WTC11 (cell line): ENCODE measurements at regions not wholly inside any gene's neighbourhood (a gene's known extent, or its start where the extent isn't known, plus 50 kb on each side); places are given as distances from the start of the nearest gene placed in this dataset.

Experiments used
- CDX4 ChIP-seq: fragments of 250-450 bp; sonication (Bioruptor Pico); IDR thresholded peaks from 2 replicates; pipeline ENCODE4 v1.9.0; 2021; ENCODE audit warnings: moderate library complexity, mild to moderate bottlenecking, inconsistent platforms, borderline replicate concordance
- CREB1 ChIP-seq: sonication (generic); formaldehyde crosslinking; IDR thresholded peaks from 2 replicates; pipeline ENCODE4 v1.8.0; 2023; ENCODE audit warnings: mild to moderate bottlenecking, missing genetic modification reagents
- CTCF ChIP-seq: fragments of 200-600 bp; IDR thresholded peaks from 2 replicates; pipeline ENCODE4 v1.8.0; 2022; ENCODE audit warnings: antibody characterized with exemption
- E2F1 ChIP-seq: sonication (generic); formaldehyde crosslinking; IDR thresholded peaks from 2 replicates; pipeline ENCODE4 v1.8.0; 2022; ENCODE audit warnings: mild to moderate bottlenecking, missing genetic modification reagents
- E2F4 ChIP-seq: sonication (generic); formaldehyde crosslinking; IDR thresholded peaks from 2 replicates; pipeline ENCODE4 v1.8.1; 2022; ENCODE audit warnings: low read depth, mild to moderate bottlenecking, moderate library complexity, missing genetic modification reagents, borderline replicate concordance
- MAX ChIP-seq: sonication (generic); formaldehyde crosslinking; IDR thresholded peaks from 2 replicates; pipeline ENCODE4 v1.8.0; 2022; ENCODE audit warnings: mild to moderate bottlenecking, missing genetic modification reagents
- SOX15 ChIP-seq: fragments of 250-450 bp; sonication (Bioruptor Pico); IDR thresholded peaks from 2 replicates; pipeline ENCODE4 v1.9.0; 2021; ENCODE audit warnings: mild to moderate bottlenecking
- SP1 ChIP-seq: sonication (generic); formaldehyde crosslinking; conservative IDR thresholded peaks from 2 replicates; pipeline ENCODE4 v1.8.1; 2022; ENCODE audit warnings: missing genetic modification reagents
- TEAD1 ChIP-seq: sonication (generic); formaldehyde crosslinking; IDR thresholded peaks from 2 replicates; pipeline ENCODE4 v1.8.0; 2022; ENCODE audit warnings: mild to moderate bottlenecking, missing genetic modification reagents
- TP53 ChIP-seq: sonication (generic); formaldehyde crosslinking; IDR thresholded peaks from 2 replicates; pipeline ENCODE4 v1.8.1; 2023; ENCODE audit warnings: mild to moderate bottlenecking, missing genetic modification reagents
- ZBTB21 ChIP-seq: sonication (generic); formaldehyde crosslinking; IDR thresholded peaks from 2 replicates; pipeline ENCODE4 v1.8.1; 2023; ENCODE audit warnings: mild to moderate bottlenecking, missing genetic modification reagents, borderline replicate concordance
- ZNF121 ChIP-seq: sonication (generic); formaldehyde crosslinking; IDR thresholded peaks from 2 replicates; pipeline ENCODE4 v1.8.0; 2023; ENCODE audit warnings: missing genetic modification reagents
- ZNF138 ChIP-seq: sonication (generic); formaldehyde crosslinking; conservative IDR thresholded peaks from 2 replicates; pipeline ENCODE4 v1.8.1; 2022; ENCODE audit warnings: mild to moderate bottlenecking, moderate library complexity, missing genetic modification reagents

GRCh38 chr13:37486171-37486681 is 112.3 kb downstream of the POSTN start:
- TF ChIP-seq ZBTB21 (CRISPR knock-in tag) (no peak), CTCF (no peak), E2F4 (CRISPR knock-in tag) (no peak), E2F1 (CRISPR knock-in tag) (no peak), MAX (CRISPR knock-in tag) (no peak), CREB1 (CRISPR knock-in tag) (no peak), CDX4 (CRISPR knock-in tag) (no peak), SOX15 (CRISPR knock-in tag) (no peak), TEAD1 (CRISPR knock-in tag) (no peak), SP1 (CRISPR knock-in tag) (no peak), ZNF138 (no peak), ZNF121 (CRISPR knock-in tag) (no peak), TP53 (CRISPR knock-in tag) (no peak)
